NCI-H146 treated with DMSO at 0.1 percent for 48 hours (cell line): ENCODE measurements at regions not wholly inside any gene's neighbourhood (a gene's known extent, or its start where the extent isn't known, plus 50 kb on each side); places are given as distances from the start of the nearest gene placed in this dataset.

Experiments used
- DNase-seq: peaks from one replicate; lab custom pipeline; 2025; ENCODE audit not compliant: unreplicated experiment; lab: John Stamatoyannopoulos, UW

DNA sequence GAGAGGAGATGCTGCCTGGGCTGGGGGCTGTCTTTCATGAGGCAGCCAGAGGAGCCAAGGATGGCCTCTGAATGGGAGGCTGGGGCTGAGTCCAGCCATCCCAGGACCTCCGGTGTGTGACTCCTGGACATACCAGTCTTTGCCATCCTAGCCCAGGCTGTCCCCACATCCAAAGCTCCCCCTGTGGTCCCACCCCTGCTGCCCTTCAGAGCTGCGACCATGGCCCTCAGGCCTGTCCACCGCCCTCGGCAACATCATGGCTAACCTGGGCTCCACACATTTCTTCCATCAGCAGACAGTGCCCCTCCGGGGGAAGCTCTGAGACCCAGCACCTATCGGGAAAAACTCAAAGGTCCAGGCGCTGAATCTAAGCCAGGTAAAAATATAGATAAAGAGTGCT lies 324.4 kb downstream of the MN1 start:
- no peak for DNase-seq

GRCh38 chr22:27480487-27480886 lies 321.1 kb downstream of the MN1 start:
- peak; percentile 88 for DNase-seq

DNA sequence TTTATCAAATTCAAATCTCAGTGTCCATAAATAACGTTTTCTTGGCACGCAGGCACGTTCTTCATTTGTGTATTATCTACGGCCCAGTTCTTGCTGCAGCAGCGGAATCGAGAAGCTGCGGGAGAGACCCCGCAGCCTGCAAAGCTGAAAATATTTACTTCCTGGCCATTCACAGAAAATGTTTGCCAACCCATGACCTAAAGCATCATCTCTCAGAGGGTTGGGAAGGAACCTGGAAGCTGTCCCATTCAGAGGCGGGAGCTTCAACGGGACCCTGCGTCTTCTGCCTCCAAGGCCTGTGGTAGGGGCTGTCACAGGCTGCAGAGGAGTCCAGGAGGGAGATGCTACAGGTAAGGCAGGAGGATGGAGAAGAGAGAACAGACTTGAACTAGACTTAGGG lies 319.2 kb downstream of the MN1 start:
- no peak for DNase-seq

GRCh38 chr22:27483095-27483785 lies 318.3 kb downstream of the MN1 start:
- DNase-seq: no peak

GRCh38 chr22:27485842-27486241 lies 315.7 kb downstream of the MN1 start:
- DNase-seq: no peak

- peak; percentile 9 for DNase-seq
Observed at GRCh38 chr22:27487600-27488452, 313.7 kb downstream of the MN1 start.

- DNase-seq: no peak
Observed at GRCh38 chr22:27488456-27489177, 312.9 kb downstream of the MN1 start.

GRCh38 chr22:27489178-27489675 lies 312.3 kb downstream of the MN1 start:
- DNase-seq: no peak

- DNase-seq: no peak
Observed at GRCh38 chr22:27490080-27490479, 311.5 kb downstream of the MN1 start.

- no peak for DNase-seq
Observed at GRCh38 chr22:27491888-27492287, 309.7 kb downstream of the MN1 start.

DNA sequence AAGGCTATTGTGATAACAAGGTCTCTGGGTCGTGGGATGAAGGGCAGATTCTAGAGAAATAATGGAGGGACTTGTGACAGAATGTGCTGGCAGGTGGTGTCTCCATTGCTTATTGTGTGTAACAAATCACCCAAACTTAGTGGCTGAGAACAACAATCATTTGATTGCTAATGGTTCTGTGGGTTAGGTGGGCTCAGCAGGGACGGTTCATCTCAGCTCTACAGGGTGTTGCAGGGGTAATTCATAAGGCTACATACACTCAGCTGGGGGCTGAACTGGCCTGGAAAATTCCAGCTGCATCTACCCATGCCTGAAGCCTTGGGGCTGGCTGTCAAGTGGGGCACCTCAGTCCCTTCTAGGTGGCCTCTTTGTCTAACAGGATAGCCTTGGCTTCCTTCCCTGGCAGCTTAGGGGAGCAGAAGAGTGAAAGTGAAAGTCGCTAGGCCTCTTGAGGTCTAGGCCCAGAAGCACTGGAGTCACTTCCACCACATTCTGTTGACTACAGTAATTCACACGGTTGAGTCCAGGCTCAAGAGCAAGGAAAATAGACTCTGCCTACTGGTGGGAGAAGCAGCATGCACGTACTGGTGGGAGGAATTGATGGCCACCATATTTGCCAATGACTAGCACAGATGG lies 308.9 kb downstream of the MN1 start:
- no peak for DNase-seq

- DNase-seq: no peak
Observed at GRCh38 chr22:27493796-27494195, 307.8 kb downstream of the MN1 start.

- no peak for DNase-seq
Observed at GRCh38 chr22:27494785-27495184, 306.8 kb downstream of the MN1 start.

- DNase-seq: no peak
Observed at GRCh38 chr22:27495325-27495724, 306.2 kb downstream of the MN1 start.

GRCh38 chr22:27499121-27499520 lies 302.4 kb downstream of the MN1 start:
- no peak for DNase-seq

DNA sequence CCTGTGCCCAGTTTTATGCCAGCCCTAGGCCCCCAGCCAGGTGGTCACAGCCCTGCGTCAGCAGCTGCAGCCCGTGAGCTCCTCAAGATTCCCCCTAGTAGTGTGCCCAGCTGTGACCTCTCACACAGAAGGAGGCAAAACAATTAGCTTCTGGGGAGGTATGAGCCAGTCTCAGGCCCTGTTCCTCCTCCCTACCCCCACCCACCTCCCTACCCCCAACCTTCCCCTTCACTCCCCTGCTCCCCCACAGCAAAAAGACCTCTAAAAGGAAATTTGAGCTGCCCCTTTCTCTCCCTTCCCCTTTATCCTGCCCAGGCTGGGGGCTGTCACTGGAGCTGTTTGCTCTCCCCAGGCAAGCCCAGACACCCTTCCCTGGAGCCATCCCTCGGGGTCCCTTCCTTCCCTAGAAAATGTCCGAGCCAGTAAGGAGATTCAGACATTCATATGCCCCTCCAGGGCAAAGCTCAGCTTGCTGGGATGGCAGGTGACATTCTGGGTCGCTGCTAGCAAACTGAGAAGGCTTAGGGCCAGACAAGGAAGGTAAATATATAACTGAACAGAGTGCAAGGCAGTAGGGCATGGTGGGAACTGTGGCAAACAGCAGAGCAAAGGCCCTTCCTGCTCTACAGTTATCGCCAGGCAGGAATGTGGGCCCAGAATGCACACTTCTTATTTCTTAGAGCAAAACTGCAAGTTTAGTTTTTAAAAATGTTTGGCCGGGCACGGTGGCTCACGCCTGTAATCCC lies 300.2 kb downstream of the MN1 start:
- peak; percentile 22 for DNase-seq

DNA sequence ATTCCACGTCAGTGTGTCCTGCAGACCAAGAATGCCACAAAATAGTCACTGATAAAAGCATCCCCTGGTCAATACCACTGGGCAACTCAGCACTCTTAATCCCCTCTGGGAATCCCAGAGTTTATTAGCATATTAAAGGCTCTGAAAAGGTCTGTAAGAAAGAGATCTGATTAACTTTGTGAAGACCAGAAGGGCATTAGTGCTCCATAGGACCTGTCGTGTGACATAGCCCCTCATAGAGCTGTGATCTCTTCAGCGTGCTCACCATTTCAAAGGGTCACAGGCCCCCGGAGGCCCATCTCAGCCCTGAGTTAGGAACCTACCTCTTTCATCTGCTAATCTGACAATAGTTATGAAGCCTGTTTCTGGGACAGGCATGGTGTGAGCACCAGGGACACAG lies 299.2 kb downstream of the MN1 start:
- no peak for DNase-seq

DNA sequence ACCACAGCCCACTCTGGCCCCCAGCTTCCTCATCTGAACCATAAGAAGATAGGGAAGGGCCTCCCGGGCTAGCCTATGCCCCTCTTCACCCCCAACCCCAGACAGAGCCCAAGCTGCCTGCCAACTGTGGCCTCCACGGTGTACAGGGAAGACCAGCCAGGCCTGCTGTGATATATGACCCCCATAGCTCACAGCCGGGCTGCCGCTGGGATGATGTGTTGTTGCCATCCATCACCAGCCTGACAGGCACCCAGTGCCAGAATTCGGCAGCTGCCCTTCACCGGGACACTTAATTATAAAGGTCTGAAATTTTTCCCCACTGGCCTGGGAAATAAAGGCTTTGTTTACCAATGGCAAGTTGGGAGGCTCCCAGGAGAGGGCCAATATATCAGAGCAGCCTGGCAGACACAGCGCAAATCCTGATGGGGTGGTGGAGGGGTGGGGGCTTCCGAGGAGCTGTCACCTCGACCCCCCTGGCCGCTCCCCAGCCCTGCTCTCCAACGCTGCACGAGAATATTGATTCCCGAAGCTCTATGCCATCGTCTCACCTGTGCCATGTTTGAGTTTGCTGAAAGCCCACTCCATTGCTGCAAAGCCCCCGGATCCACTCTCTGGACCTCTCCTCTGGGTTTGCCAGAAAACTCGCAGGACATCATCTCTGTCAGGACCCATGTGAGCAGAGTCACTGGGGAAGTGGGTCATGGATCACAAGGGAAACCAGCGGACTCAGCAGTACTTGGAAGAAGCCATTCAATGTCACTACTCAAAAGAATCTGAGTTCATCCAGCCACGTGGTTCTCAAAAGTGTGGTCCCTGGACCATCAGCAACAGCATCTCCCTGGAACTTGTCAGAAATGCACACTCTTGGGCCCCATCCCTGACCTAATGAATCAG lies 296.9 kb downstream of the MN1 start:
- DNase-seq: no peak

DNA sequence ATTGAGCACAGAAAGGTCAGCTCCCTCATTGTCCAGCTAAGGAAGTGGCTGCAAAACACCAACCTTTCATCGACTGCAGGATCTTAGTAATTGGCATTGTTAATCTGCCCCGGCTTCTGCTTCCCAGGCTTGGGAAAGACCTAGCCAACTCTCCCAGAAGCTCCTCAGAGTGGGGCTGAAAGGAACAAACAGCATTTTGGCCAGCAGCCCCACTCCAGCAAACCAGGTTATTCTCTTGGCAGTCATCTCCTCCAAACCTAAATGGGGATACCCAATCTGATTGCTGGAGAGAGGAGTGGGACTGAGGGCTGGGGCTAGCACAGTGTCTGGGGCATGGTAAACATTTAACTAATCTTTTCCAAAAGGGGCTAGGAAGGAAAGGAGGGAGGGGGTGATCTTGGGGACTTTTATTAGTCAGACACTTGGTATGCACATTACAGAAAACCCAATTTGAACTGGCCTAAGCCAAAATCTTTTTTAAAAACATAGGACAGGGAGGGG lies 294.4 kb downstream of the MN1 start:
- DNase-seq: no peak
